Activated T-cell treated with anti-CD3 and anti-CD28 coated beads for 4 hours (primary cell): ENCODE measurements at regions not wholly inside any gene's neighbourhood (a gene's known extent, or its start where the extent isn't known, plus 50 kb on each side); places are given as distances from the start of the nearest gene placed in this dataset.
A peak's percentile ranks its signal among the peaks of the same experiment; 100 is the strongest.
"Not testable (repeated sequence)": the region's sequence is repeated elsewhere in the genome, so short reads cannot be mapped to it uniquely, and the experiment has no call there.

Experiments
- DNase-seq: peaks from one replicate; pipeline ENCODE4 v3.0.0-alpha.2; 2020

DNA sequence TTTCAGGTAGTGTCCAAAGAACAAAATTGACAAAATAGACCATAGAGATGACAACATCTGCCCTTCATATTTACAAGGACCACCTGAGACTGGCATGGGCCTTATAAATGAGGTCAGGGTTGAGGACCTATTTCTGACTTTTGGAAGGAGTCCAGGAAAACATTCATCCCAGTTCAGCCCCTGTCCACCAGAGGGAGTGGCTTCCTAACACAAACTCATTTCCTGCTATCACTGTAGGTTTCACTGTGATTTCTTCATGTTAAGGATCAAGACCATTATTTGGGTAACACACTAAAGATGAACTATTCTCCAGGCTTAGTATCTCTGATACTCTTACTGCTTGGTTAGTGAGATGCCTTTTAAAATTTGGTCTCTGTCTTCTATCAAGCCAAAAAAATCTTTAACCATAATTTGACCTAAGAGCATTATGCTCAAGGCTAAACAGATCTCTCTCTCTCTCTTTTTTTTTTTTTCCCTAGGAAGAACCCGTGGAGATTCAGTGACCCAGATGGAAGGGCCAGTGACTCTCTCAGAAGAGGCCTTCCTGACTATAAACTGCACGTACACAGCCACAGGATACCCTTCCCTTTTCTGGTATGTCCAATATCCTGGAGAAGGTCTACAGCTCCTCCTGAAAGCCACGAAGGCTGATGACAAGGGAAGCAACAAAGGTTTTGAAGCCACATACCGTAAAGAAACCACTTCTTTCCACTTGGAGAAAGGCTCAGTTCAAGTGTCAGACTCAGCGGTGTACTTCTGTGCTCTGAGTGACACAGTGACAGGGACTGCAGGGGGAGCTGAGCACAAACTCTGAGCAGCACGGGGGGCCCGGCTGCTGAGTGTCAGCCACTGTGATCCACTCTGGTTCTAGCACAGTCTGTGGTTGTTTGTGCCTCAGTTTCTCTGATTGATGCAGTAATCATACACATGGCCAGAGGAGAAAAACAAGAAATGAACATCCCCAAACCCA lies 267.6 kb upstream of the OR4E1 start:
- peak; percentile 12 for DNase-seq

DNA sequence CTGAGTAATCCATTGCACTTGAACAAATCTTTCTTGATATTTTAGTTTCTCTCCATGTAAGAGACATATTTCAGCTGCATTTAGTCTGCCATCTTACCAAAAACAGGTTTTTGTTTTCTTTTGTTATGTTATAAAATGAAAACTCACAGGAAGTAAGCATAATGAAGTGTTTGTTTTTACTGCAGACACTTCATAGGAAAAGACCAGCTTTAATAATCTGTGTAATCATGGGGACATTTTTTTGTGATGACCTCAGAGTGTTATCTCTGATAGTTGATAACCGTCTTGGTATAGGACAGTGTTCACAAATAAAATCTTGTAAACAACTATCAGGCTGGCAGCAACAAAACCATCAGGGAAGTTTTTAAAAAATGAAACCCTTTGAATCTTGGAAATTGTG lies 266.2 kb upstream of the OR4E1 start:
- no peak for DNase-seq

DNA sequence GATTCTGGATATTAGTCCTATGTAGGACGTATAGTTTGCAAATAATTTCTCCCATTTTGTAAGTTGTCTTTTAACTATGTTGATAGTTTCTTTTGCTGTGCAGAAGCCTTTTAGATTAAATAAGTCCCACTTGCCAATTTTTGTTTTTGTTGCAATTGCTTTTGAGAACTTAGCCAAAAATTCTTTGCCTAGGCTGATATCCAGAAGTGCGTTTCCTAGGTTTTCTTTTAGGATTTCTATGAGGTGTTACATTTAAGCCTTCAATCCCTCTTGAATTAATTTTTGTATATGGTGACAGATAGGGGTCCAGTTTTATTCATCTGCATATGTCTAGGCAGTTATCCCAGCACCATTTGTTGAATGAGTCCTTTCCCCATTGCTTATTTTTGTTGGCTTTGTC lies 264.4 kb upstream of the OR4E1 start:
- no peak for DNase-seq

GRCh38 chr14:21933681-21934080 lies 260.1 kb upstream of the OR4E1 start:
- no peak for DNase-seq

- peak; percentile 35 for DNase-seq
These were observed 250.9 kb upstream of the OR4E1 start for GRCh38 chr14:21924479-21924878.

- no peak for DNase-seq
These were observed 250.2 kb upstream of the OR4E1 start for GRCh38 chr14:21923820-21924219.

DNA sequence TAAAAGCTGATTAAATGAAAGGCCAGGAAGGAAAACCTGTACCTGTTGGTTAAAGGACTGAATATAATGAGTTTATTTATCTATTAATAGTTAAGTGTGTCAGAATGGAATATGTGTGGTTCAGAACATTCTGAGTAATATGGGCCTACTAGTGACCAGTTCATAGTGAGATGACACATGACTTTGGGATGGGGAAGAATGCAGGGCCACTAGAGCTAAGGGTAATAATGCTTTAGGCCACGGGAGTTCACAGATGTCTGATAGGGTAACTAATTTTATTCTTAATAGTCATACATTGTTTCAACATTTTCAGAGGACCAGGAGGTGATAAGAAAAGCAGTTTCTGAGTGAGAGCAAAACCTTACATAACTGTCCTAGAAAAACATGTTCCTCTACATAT lies 247.8 kb upstream of the OR4E1 start:
- DNase-seq = no peak

- DNase-seq = peak; percentile 59
These were observed 244.2 kb upstream of the OR4E1 start for GRCh38 chr14:21917699-21918436.

GRCh38 chr14:21915826-21916225 lies 242.2 kb upstream of the OR4E1 start:
- no peak for DNase-seq

GRCh38 chr14:21913759-21914158 lies 240.1 kb upstream of the OR4E1 start:
- peak; percentile 74 for DNase-seq

- no peak for DNase-seq
These were observed 238.7 kb upstream of the OR4E1 start for GRCh38 chr14:21912367-21912766.

DNA sequence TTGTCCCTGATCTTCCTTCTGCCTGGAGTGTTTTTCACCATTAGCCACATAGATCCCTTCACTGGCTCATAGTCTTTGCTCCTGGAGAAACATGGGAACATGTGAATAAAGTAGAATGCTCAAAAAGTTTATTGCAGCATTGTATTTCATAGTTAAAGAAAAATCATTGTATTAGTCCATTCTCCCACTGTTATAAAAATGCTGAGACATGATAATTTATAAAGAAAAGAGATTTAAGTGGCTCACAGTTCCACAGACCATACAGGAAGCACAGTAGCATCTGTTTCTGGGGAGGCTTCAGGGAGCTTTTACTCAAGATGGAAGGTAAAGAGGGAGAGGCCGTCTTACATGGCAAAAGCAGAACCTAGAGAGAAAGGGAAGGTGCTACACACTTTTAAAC lies 238.3 kb upstream of the OR4E1 start:
- no peak for DNase-seq

- no peak for DNase-seq
These were observed 236.6 kb upstream of the OR4E1 start for GRCh38 chr14:21910260-21910659.

GRCh38 chr14:21902561-21903181 lies 229.1 kb upstream of the OR4E1 start:
- no peak for DNase-seq

DNA sequence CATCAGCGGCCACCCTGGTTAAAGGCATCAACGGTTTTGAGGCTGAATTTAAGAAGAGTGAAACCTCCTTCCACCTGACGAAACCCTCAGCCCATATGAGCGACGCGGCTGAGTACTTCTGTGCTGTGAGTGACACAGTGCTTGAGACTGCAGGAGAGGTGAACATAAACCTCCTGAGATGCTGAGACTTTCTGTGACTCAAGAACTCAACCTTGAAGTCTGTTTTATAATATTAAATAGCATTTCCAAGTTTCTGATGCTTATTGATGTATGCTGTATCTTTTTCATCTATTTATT lies 221.2 kb upstream of the OR4E1 start:
- not testable (repeated sequence) for DNase-seq

GRCh38 chr14:21894003-21894897 lies 220.6 kb upstream of the OR4E1 start:
- DNase-seq = peak; percentile 29

DNA sequence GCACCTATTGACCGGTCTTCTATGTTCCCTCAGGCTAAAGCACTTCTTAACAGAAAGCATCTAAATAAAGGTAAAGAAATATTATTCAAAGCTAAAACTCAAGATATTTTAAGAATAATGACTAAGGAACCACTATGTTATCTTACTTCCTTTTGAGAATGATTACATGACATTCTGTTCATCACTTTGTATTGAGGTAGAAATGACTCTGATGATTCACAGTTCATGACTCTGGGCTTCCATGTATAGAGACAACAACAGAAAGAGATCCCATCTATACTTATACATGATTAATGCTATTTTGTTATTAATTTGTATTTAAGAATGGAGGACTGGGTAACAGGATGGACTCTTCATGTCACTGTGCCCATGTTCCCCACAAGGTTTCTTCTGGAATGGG lies 218.3 kb upstream of the OR4E1 start:
- DNase-seq = no peak

DNA sequence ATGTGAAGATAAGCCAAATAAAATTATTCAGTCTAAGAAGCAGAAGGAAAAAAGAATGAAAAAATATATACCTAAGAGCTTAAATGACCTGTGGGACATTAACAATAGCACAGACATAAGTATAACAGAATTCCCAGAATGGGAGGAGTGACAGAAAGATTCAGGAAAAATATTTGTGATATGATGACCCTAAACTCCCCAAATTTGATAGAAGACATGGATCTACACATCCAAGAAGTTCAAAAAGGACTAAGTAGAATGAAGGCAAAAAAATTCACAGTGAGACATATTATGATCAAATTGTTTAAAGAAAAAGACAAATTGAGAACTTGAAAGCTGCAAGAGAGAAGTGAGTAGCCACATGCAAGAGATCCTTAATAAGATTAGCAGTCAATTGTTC lies 211.4 kb upstream of the OR4E1 start:
- DNase-seq = no peak

GRCh38 chr14:21882226-21882625 lies 208.6 kb upstream of the OR4E1 start:
- no peak for DNase-seq

- DNase-seq = no peak
These were observed 207.3 kb upstream of the OR4E1 start for GRCh38 chr14:21880918-21881317.

DNA sequence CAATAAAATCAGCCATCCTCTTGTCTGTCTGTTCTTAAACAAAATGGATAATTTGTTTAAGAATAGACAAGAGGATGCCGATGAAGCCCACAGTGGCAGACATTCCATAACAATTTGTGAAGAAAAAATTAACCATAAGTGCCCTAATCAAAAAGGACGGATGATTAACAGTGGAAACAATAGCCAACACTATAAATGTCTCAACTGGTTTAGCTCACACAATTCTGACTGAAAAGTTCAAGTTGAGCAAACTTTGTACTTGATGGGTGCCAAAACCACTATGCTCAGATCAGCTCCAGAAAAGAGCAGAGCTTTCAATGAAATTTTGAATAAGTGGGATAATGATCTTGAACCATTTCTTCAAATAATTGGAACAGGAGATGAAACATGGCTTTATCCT lies 202.2 kb upstream of the OR4E1 start:
- no peak for DNase-seq

- DNase-seq = no peak
These were observed 201.3 kb upstream of the OR4E1 start for GRCh38 chr14:21874946-21875345.

GRCh38 chr14:21874167-21874566 lies 200.5 kb upstream of the OR4E1 start:
- DNase-seq = no peak
